GM12878 (cell line): ENCODE measurements at regions not wholly inside any gene's neighbourhood (a gene's known extent, or its start where the extent isn't known, plus 50 kb on each side); places are given as distances from the start of the nearest gene placed in this dataset.

Source experiments
- ATAC-seq: fragments of 200-7000 bp; cut with Tn5 transposase; 3 replicates; pipeline ENCODE4 v1.9.1; 2020; ENCODE audit warnings: mild to moderate bottlenecking, moderate library complexity
- BruUV-seq: library from RNA; stranded (reverse); fragments of 400-500 nt; replicated peaks from 2 replicates; lab custom pipeline; 2021; lab: Mats Ljungman, UMichigan
- CTCF ChIA-PET: fragments of 300-600 bp; sonication (Branson Sonifier 250); formaldehyde crosslinking; extraction: SDS; loops from one replicate; lab custom pipeline; 2021; ENCODE audit warnings: inconsistent platforms; lab: Yijun Ruan, JAX
- POLR2A ChIA-PET: fragments of 350-600 bp; formaldehyde crosslinking; extraction: SDS; loops from one replicate; lab custom pipeline; 2021; ENCODE audit warnings: inconsistent platforms; lab: Charles Lee
- RAD21 ChIA-PET: fragments of 300-600 bp; sonication (Branson Sonifier 250); formaldehyde crosslinking; loops from one replicate; lab custom pipeline; 2023; ENCODE audit warnings: antibody characterized with exemption; ENCODE audit not compliant: unreplicated experiment; lab: Charles Lee
- SMC1A ChIA-PET: fragments of 300-600 bp; sonication (Branson Sonifier 250); formaldehyde crosslinking; loops from one replicate; lab custom pipeline; 2023; ENCODE audit not compliant: unreplicated experiment, uncharacterized antibody; lab: Charles Lee
- DNase-seq: peaks from one replicate; pipeline ENCODE4 v3.0.0-alpha.2; 2011; ENCODE audit warnings: low read depth, low spot score
- FAIRE-seq: peaks from 3 replicates; lab custom pipeline; 2011; peaks lifted over from hg19 to GRCh38; lab: Jason Lieb, UNC
- H2AFZ ChIP-seq: 2 replicates; pipeline ENCODE4 v1.6.0; 2011; ENCODE audit warnings: low read depth, low read length, control low read depth; ENCODE audit not compliant: control insufficient read depth
- H3K27ac ChIP-seq: 2 replicates; pipeline ENCODE4 v1.5.1; 2011; ENCODE audit warnings: control low read depth; ENCODE audit not compliant: control insufficient read depth, insufficient read depth
- H3K27me3 ChIP-seq, 2 experiments: replicated peaks in 1 of 2; 2 replicates each; pipeline versions ENCODE4 v1.6.0 to v1.6.1; 2011; ENCODE audit warnings: low read length in 1 of 2; ENCODE audit not compliant: control insufficient read depth in 2 of 2, insufficient read depth in 2 of 2
- H3K36me3 ChIP-seq, 2 experiments: 2 replicates each; pipeline ENCODE4 v1.5.1; 2011; ENCODE audit warnings: low read length in 1 of 2; ENCODE audit not compliant: control insufficient read depth in 2 of 2, insufficient read depth in 2 of 2
- H3K4me1 ChIP-seq: 2 replicates; pipeline ENCODE4 v1.6.1; 2011; ENCODE audit warnings: mild to moderate bottlenecking, low read length, moderate library complexity, mixed read lengths; ENCODE audit not compliant: control insufficient read depth, insufficient read depth
- H3K4me2 ChIP-seq: 2 replicates; pipeline ENCODE4 v1.6.0; 2011; ENCODE audit warnings: control low read depth; ENCODE audit not compliant: control insufficient read depth, insufficient read depth
- H3K4me3 ChIP-seq: fragments of 200-600 bp; sonication (generic); 2 replicates; pipeline ENCODE4 v1.5.1; 2016
- H3K79me2 ChIP-seq: 2 replicates; pipeline ENCODE4 v1.6.0; 2011; ENCODE audit warnings: low read length; ENCODE audit not compliant: control insufficient read depth, insufficient read depth
- H3K9ac ChIP-seq: 2 replicates; pipeline ENCODE4 v1.8.0; 2011; ENCODE audit warnings: low read length, control low read depth, mixed read lengths; ENCODE audit not compliant: control insufficient read depth, insufficient read depth
- H3K9me3 ChIP-seq: replicated peaks from 3 replicates; pipeline ENCODE4 v1.5.1; 2011; ENCODE audit warnings: mild to moderate bottlenecking, low read length; ENCODE audit not compliant: control insufficient read depth, insufficient read depth
- H4K20me1 ChIP-seq: 2 replicates; pipeline ENCODE4 v1.6.0; 2011; ENCODE audit not compliant: control insufficient read depth, insufficient read depth
- BRCA1 ChIP-seq: IDR thresholded peaks from 2 replicates; pipeline ENCODE4 v1.6.1; 2011; ENCODE audit warnings: low read depth, low read length, improper control_type of control experiment
- FOS ChIP-seq: IDR thresholded peaks from 3 replicates; pipeline ENCODE4 v1.6.1; 2011; ENCODE audit warnings: borderline replicate concordance; ENCODE audit not compliant: insufficient read length; ENCODE audit errors: extremely low read depth
- HDAC2 ChIP-seq: fragments of 200-600 bp; sonication (generic); IDR thresholded peaks from 2 replicates; pipeline ENCODE4 v1.6.1; 2017
- HDAC6 ChIP-seq: fragments of 200-600 bp; sonication (generic); IDR thresholded peaks from one replicate; pipeline ENCODE4 v1.8.0; 2017; ENCODE audit warnings: antibody characterized with exemption; ENCODE audit not compliant: unreplicated experiment
- NFYA ChIP-seq: IDR thresholded peaks from 2 replicates; pipeline ENCODE4 v1.6.1; 2011; ENCODE audit warnings: low read depth, mild to moderate bottlenecking, low read length, improper control_type of control experiment, borderline replicate concordance
- SMAD5 ChIP-seq: IDR thresholded peaks from 2 replicates; pipeline ENCODE4 v1.6.1; 2016; ENCODE audit warnings: antibody characterized with exemption, low read depth
- SREBF1 ChIP-seq: IDR thresholded peaks from 2 replicates; pipeline ENCODE4 v1.6.1; 2012; ENCODE audit warnings: mild to moderate bottlenecking, low read length
- WGBS: methylation state at CpG from one replicate; pipeline ENCODE4 v1.1.6; 2016; ENCODE audit warnings: low lambda C conversion rate; ENCODE audit not compliant: insufficient replicate concordance, insufficient coverage; ENCODE audit errors: missing lambda C conversion rate; 5-methylcytosine and 5-hydroxymethylcytosine counted together
- in situ Hi-C: fragments of 300-500 bp; cut with MboI; formaldehyde crosslinking; loops from 9 replicates; pipeline ENCODE4 v1.14.3; 2018; ENCODE audit warnings: mixed read lengths
- intact Hi-C: fragments of 100-400 bp; cut with micrococcal nuclease; formaldehyde crosslinking; loops from one replicate; pipeline ENCODE4 v1.14.2; 2022; ENCODE audit not compliant: unreplicated experiment
- TF ChIP-seq, protein P1 (sequence below): IDR thresholded peaks from 2 replicates; pipeline ENCODE4 v1.6.1; 2012; ENCODE audit warnings: low read depth, low read length, improper control_type of control experiment
- TF ChIP-seq, protein P2 (sequence below): IDR thresholded peaks from 2 replicates; pipeline ENCODE4 v1.6.1; 2011; ENCODE audit warnings: low read depth, low read length, improper control_type of control experiment, borderline replicate concordance

DNA sequence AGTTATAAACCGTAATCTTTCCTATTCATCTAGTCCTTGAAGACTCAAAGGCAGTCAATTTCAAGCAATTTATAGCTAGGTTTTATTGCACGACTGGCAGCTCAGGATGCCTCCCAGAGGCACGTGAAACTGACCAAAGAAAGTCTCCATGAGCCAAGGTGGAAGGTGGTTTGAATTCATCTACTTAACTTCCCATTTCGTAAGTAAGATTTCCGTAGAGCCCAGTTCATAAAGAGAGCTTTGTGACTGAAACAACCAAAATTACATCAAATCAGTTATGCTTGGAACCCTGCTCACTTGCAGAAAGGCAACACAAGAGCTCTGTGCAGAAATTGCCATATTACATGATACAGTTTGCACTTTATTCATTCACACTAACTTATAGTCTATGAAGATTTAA lies 556.0 kb downstream of the TRIML1 start:
- H4K20me1 ChIP-seq, result no peaks in the 10 kb centered on the region
- FAIRE-seq (no peak), DNase-seq (no peak), ATAC-seq (no peak)
- RAD21 ChIA-PET, result no interaction called here
- in situ Hi-C loops, result no loop called here
- CTCF ChIA-PET, result no interaction called here
- H2AFZ ChIP-seq, result no peak overlapping the region
- SMC1A ChIA-PET, result no interaction called here
- WGBS, result 8% methylated on average over 5 of the region's 5 CpGs
- H3K36me3 ChIP-seq, result no peaks in the 10 kb centered on the region
- no peak overlapping the region for H3K4me2 ChIP-seq
- H3K27ac ChIP-seq, result no peak overlapping the region
- no peaks in the 10 kb centered on the region for H3K79me2 ChIP-seq
- no TSS peak for BruUV-seq
- intact Hi-C loops, result no loop called here
- H3K27me3 ChIP-seq, result no peaks in the 10 kb centered on the region
- no peak overlapping the region for H3K4me3 ChIP-seq
- no peak overlapping the region for H3K9ac ChIP-seq
- H3K9me3 ChIP-seq, result no peaks in the 10 kb centered on the region; the same call in 2 of the 3 replicates
- POLR2A ChIA-PET, result no interaction called here
- no peak for TF ChIP-seq SMAD5
- no peak for TF ChIP-seq HDAC6
- no peak for TF ChIP-seq BRCA1
- TF ChIP-seq, protein P1, sequence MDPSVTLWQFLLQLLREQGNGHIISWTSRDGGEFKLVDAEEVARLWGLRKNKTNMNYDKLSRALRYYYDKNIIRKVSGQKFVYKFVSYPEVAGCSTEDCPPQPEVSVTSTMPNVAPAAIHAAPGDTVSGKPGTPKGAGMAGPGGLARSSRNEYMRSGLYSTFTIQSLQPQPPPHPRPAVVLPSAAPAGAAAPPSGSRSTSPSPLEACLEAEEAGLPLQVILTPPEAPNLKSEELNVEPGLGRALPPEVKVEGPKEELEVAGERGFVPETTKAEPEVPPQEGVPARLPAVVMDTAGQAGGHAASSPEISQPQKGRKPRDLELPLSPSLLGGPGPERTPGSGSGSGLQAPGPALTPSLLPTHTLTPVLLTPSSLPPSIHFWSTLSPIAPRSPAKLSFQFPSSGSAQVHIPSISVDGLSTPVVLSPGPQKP, result no peak
- TF ChIP-seq NFYA, result no peak
- TF ChIP-seq FOS, result no peak
- no peak for TF ChIP-seq SREBF1
- TF ChIP-seq, protein P2, sequence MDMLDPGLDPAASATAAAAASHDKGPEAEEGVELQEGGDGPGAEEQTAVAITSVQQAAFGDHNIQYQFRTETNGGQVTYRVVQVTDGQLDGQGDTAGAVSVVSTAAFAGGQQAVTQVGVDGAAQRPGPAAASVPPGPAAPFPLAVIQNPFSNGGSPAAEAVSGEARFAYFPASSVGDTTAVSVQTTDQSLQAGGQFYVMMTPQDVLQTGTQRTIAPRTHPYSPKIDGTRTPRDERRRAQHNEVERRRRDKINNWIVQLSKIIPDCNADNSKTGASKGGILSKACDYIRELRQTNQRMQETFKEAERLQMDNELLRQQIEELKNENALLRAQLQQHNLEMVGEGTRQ, result no peak
- no peak for TF ChIP-seq HDAC2
- H3K4me1 ChIP-seq, result no peaks in the 10 kb centered on the region
